Caco-2 (cell line): ENCODE measurements at regions not wholly inside any gene's neighbourhood (a gene's known extent, or its start where the extent isn't known, plus 50 kb on each side); places are given as distances from the start of the nearest gene placed in this dataset.
"Not testable (repeated sequence)": the region's sequence is repeated elsewhere in the genome, so short reads cannot be mapped to it uniquely, and the experiment has no call there.

Experiments
- BruUV-seq: library from RNA; stranded (reverse); fragments of 400-500 nt; replicated peaks from 2 replicates; lab custom pipeline; 2021; lab: Mats Ljungman, UMichigan
- CTCF ChIA-PET: fragments of 300-600 bp; sonication (Branson Sonifier 250); formaldehyde crosslinking; loops from one replicate; lab custom pipeline; 2022; ENCODE audit warnings: antibody characterized with exemption; lab: Charles Lee
- POLR2A ChIA-PET: fragments of 300-600 bp; sonication (Branson Sonifier 250); formaldehyde crosslinking; loops from one replicate; lab custom pipeline; 2022; ENCODE audit warnings: antibody characterized with exemption; lab: Charles Lee
- DNase-seq, 2 experiments: peaks; one replicate each; pipeline versions ENCODE4 v3.0.0 to v3.0.0-alpha.2; 2020 to 2022
- H3K27me3 ChIP-seq: replicated peaks from 2 replicates; pipeline ENCODE4 v1.6.0; 2011; ENCODE audit warnings: low read length; ENCODE audit not compliant: control insufficient read depth, insufficient read depth
- H3K36me3 ChIP-seq: 2 replicates; pipeline ENCODE4 v1.5.1; 2011; ENCODE audit warnings: low read length; ENCODE audit not compliant: control insufficient read depth, insufficient read depth
- H3K4me1 ChIP-seq: fragments of 250-450 bp; sonication (Bioruptor Pico); 2 replicates; pipeline ENCODE4 v1.5.1; 2020; ENCODE audit warnings: mild to moderate bottlenecking
- H3K4me3 ChIP-seq: 2 replicates; pipeline ENCODE4 v1.5.1; 2011; ENCODE audit warnings: low read depth, mild to moderate bottlenecking, control low read depth, low read length
- H3K9me3 ChIP-seq: fragments of 250-450 bp; sonication (Bioruptor Pico); 2 replicates; pipeline ENCODE4 v1.5.1; 2020; ENCODE audit warnings: mild to moderate bottlenecking, moderate library complexity
- H3K27ac Mint-ChIP-seq: one replicate; pipeline ENCODE4 v1.8.0; 2022; ENCODE audit warnings: mixed read lengths; ENCODE audit not compliant: unreplicated experiment
- H3K27me3 Mint-ChIP-seq: one replicate; pipeline ENCODE4 v1.8.0; 2022; ENCODE audit warnings: mixed read lengths; ENCODE audit not compliant: insufficient read depth, unreplicated experiment
- H3K36me3 Mint-ChIP-seq: one replicate; pipeline ENCODE4 v1.8.0; 2022; ENCODE audit warnings: mild to moderate bottlenecking, mixed read lengths; ENCODE audit not compliant: insufficient read depth, unreplicated experiment
- H3K4me1 Mint-ChIP-seq: one replicate; pipeline ENCODE4 v1.8.0; 2022; ENCODE audit warnings: low read depth, mixed read lengths; ENCODE audit not compliant: unreplicated experiment
- H3K4me3 Mint-ChIP-seq: one replicate; pipeline ENCODE4 v1.8.0; 2022; ENCODE audit warnings: mild to moderate bottlenecking, moderate library complexity, mixed read lengths; ENCODE audit not compliant: unreplicated experiment
- H3K9me3 Mint-ChIP-seq: one replicate; pipeline ENCODE4 v1.8.0; 2022; ENCODE audit warnings: mixed read lengths; ENCODE audit not compliant: unreplicated experiment
- intact Hi-C: fragments of 100-400 bp; cut with micrococcal nuclease; formaldehyde crosslinking; loops from one replicate; pipeline ENCODE4 v1.10.0; 2022; ENCODE audit not compliant: unreplicated experiment

DNA sequence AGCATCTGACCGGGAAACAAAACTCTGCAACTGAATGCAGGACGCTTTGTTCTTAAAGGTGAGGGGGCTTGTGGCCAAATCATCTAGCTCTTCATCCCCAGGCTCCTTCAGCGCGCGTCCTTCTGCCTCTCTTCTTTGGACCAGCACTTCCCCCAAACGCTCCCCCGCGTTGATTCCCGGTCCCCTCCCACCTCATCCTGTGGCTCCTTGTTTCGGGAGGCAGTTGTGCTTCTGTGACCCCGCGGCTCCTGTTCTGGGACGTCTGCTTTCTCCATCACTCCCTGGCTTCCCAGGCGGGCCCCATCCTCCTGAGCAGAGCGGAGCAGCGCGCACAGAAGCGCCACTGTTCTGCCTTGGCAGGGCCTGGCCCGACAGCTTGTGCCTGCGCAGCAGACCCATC, 109.7 kb upstream of the ZNG1E start:
- intact Hi-C loops, DNase-seq, H3K4me3 ChIP-seq, H3K9me3 ChIP-seq, H3K36me3 Mint-ChIP-seq, BruUV-seq, H3K27ac Mint-ChIP-seq, H3K4me3 Mint-ChIP-seq, POLR2A ChIA-PET, H3K27me3 ChIP-seq, CTCF ChIA-PET, H3K27me3 Mint-ChIP-seq, H3K9me3 Mint-ChIP-seq, H3K36me3 ChIP-seq, H3K4me1 Mint-ChIP-seq, H3K4me1 ChIP-seq: not testable (repeated sequence)

DNA sequence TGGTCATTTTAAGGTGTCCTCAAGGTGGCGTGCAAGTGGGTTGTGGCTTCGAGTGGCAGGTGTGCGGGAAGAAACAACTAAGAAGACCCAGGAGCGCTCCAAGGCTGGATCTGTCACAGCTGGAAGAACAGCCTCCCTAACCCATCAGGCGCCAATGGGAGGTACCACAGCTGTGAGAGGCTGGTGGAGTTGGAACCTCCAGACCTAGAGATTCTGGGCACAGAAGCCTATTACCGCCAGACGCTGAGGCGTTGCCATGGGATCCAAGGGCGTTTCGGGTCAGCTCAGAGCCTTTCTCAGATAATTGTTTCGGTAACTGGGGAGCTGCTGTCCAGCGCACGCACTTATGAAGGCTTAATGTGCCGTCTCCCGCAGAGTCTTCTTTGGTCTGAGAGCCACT, 156.7 kb upstream of the ZNG1E start:
- H3K36me3 ChIP-seq, H3K4me1 ChIP-seq, H3K27ac Mint-ChIP-seq, H3K9me3 Mint-ChIP-seq, DNase-seq, H3K4me3 ChIP-seq, H3K36me3 Mint-ChIP-seq, BruUV-seq, H3K4me3 Mint-ChIP-seq, H3K27me3 Mint-ChIP-seq, CTCF ChIA-PET, intact Hi-C loops, POLR2A ChIA-PET, H3K9me3 ChIP-seq, H3K4me1 Mint-ChIP-seq, H3K27me3 ChIP-seq: not testable (repeated sequence)

DNA sequence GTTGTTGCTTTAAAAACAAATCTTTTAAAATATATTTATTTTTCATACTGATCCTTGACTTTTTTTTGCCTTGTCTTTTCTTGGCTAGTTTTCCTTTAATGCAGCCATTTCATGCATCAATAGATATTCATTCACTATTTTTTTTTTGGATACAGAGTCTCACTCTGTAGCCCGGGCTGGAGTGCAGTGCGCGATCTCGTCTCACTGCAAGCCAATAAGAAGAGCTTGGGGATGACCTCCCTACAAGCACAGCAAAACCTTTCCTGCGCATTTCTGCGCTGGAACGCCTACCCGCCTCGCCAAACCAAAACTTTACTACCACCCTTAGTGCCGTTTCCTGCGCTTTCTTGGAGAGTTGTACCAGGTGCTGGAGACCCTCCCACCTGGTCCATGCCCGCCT, 161.3 kb upstream of the ZNG1E start:
- H3K4me3 Mint-ChIP-seq, DNase-seq, H3K4me1 Mint-ChIP-seq, H3K36me3 ChIP-seq, H3K4me3 ChIP-seq, H3K27me3 Mint-ChIP-seq, CTCF ChIA-PET, H3K4me1 ChIP-seq, POLR2A ChIA-PET, BruUV-seq, H3K9me3 ChIP-seq, intact Hi-C loops, H3K36me3 Mint-ChIP-seq, H3K27ac Mint-ChIP-seq, H3K27me3 ChIP-seq, H3K9me3 Mint-ChIP-seq: not testable (repeated sequence)

DNA sequence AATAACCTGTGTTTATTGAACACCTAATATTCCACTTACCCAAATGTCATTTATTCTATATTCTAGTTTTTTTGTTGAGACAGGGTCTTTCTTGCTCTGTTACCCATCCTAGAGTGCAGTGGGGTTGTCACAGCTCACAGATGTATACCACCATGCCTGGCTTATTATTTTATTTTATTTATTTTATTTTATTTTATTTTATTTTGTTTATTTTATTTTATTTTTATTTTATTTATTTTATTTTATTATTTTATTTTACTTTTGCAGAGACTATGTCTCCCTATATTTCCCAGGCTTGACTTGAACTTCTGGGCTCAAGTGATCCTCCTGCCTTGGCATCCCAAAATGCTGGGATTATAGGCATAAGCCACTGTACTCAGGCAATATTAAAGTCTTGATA, 167.8 kb upstream of the ZNG1E start:
- DNase-seq, H3K36me3 ChIP-seq, H3K4me1 ChIP-seq, H3K27ac Mint-ChIP-seq, H3K9me3 Mint-ChIP-seq, BruUV-seq, H3K27me3 ChIP-seq, H3K27me3 Mint-ChIP-seq, H3K4me3 Mint-ChIP-seq, H3K36me3 Mint-ChIP-seq, H3K4me1 Mint-ChIP-seq, POLR2A ChIA-PET, intact Hi-C loops, H3K9me3 ChIP-seq, H3K4me3 ChIP-seq, CTCF ChIA-PET: not testable (repeated sequence)

DNA sequence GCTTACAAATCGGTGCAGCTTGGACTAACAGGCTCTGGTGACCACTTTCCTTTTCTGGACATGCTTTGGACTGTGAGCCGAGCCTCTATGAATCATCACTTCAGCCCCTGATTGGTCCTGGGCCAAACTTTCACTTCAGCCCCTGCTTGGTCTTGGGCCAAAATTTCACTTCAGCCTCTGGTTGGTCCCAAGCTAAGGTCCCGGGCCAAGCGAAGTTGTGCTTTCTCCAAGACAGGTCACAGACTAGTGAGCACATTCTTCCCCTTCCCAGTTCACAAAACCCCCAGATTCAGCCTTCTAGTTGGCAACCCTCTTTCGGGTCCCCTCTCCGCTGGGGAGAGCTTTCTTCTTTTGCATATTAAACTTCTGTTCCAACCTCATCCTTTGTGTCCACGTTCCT, 171.0 kb upstream of the ZNG1E start:
- intact Hi-C loops, H3K4me3 ChIP-seq, BruUV-seq, CTCF ChIA-PET, H3K36me3 ChIP-seq, H3K36me3 Mint-ChIP-seq, H3K27me3 ChIP-seq, H3K4me1 ChIP-seq, H3K9me3 Mint-ChIP-seq, H3K27me3 Mint-ChIP-seq, H3K9me3 ChIP-seq, H3K4me3 Mint-ChIP-seq, POLR2A ChIA-PET, H3K4me1 Mint-ChIP-seq, H3K27ac Mint-ChIP-seq, DNase-seq: not testable (repeated sequence)

DNA sequence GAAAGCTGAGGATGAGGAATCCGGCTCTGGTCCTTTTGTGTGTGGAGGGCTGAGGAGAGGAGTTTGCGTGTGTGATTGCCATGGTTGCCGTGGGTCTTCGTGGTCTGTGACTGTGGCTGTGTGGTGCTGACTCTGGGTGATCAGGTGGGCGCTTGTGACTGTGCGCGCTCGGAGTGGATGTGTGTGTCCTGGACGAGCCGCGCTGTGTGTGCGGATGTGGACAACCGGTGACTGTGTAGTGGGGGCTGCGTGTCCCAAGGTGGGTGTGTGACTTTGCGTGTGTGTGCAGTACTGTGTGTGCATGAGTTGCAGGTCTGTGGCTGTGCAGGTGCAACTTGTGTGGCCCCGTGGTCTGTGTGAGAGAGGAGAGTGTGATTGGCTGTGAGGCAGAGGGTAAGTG, 172.0 kb upstream of the ZNG1E start:
- DNase-seq, H3K9me3 ChIP-seq, H3K4me1 Mint-ChIP-seq, POLR2A ChIA-PET, H3K27ac Mint-ChIP-seq, CTCF ChIA-PET, H3K27me3 Mint-ChIP-seq, H3K4me3 ChIP-seq, intact Hi-C loops, H3K4me3 Mint-ChIP-seq, H3K4me1 ChIP-seq, H3K27me3 ChIP-seq, H3K36me3 ChIP-seq, H3K36me3 Mint-ChIP-seq, BruUV-seq, H3K9me3 Mint-ChIP-seq: not testable (repeated sequence)

DNA sequence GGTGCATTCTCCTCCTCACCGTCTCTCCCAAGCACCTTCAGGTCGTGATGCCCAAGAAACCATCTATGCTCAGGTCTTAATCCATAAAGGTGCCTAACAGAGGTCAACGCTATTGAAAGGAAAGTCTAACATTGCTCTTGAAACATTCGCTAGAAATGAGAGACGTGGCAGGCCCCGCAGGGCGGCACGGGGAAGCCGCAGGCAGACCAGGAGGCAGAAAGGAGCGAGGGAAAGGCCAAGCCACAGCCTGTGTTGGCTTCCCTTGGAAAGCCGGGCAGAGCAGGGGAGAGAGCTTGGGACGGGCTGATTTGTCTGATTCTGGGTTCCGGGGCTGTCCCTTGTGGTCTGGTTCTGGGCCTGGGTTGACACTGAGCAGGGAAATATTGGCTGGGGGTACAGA, 192.8 kb upstream of the ZNG1E start:
- H3K4me3 ChIP-seq, H3K4me1 ChIP-seq, H3K4me1 Mint-ChIP-seq, H3K36me3 ChIP-seq, H3K4me3 Mint-ChIP-seq, H3K27me3 Mint-ChIP-seq, POLR2A ChIA-PET, H3K36me3 Mint-ChIP-seq, BruUV-seq, H3K27me3 ChIP-seq, H3K9me3 Mint-ChIP-seq, H3K9me3 ChIP-seq, intact Hi-C loops, CTCF ChIA-PET, H3K27ac Mint-ChIP-seq, DNase-seq: not testable (repeated sequence)
